Liver (tissue), 3 donors: ENCODE measurements at regions not wholly inside any gene's neighbourhood (a gene's known extent, or its start where the extent isn't known, plus 50 kb on each side); places are given as distances from the start of the nearest gene placed in this dataset.

ENCODE experiments used
- CTCF ChIP-seq: fragments of 150-350 bp; IDR thresholded peaks from 2 replicates; pipeline ENCODE4 v1.5.1; 2017; ENCODE audit warnings: improper control_type of control experiment, low read depth, low read length; ENCODE audit not compliant: missing input control
- EGR1 ChIP-seq, 2 donors: IDR thresholded peaks; 2 replicates each; pipeline ENCODE4 v1.6.1; 2016 to 2018; ENCODE audit warnings: antibody characterized with exemption in 2 of 2, low read depth in 2 of 2
- GABPA ChIP-seq, 2 donors: IDR thresholded peaks in 1 of 2; conservative IDR thresholded peaks in 1 of 2; 2 replicates each; pipeline ENCODE4 v1.6.1; 2016; ENCODE audit warnings: antibody characterized with exemption in 2 of 2, mild to moderate bottlenecking in 1 of 2, moderate library complexity in 1 of 2
- NR2F2 ChIP-seq: IDR thresholded peaks from 2 replicates; pipeline ENCODE4 v1.6.1; 2016; ENCODE audit warnings: antibody characterized with exemption
- RAD21 ChIP-seq, 2 donors: IDR thresholded peaks; 2 replicates each; pipeline ENCODE4 v1.6.1; 2016; ENCODE audit warnings: antibody characterized with exemption in 2 of 2, mild to moderate bottlenecking in 2 of 2
- TAF1 ChIP-seq: conservative IDR thresholded peaks from 2 replicates; pipeline ENCODE4 v1.6.1; 2016; ENCODE audit warnings: antibody characterized with exemption, mild to moderate bottlenecking
- YY1 ChIP-seq: IDR thresholded peaks from 2 replicates; pipeline ENCODE4 v1.6.1; 2016; ENCODE audit warnings: antibody characterized with exemption, mild to moderate bottlenecking
- ZBTB33 ChIP-seq: IDR thresholded peaks from 2 replicates; pipeline ENCODE4 v1.6.1; 2016; ENCODE audit warnings: antibody characterized with exemption
- TF ChIP-seq, protein P1 (sequence below): IDR thresholded peaks from 2 replicates; pipeline ENCODE4 v1.6.1; 2016; ENCODE audit warnings: antibody characterized with exemption, mild to moderate bottlenecking
- TF ChIP-seq, protein P2 (sequence below): IDR thresholded peaks from 2 replicates; pipeline ENCODE4 v1.6.1; 2016; ENCODE audit warnings: antibody characterized with exemption
- TF ChIP-seq, protein P3 (sequence below): IDR thresholded peaks from 2 replicates; pipeline ENCODE4 v1.6.1; 2016; ENCODE audit warnings: antibody characterized with exemption
- donor health status: healthy.
- donor health status: healthy.

GRCh38 chr6:44522871-44523270 is 135.4 kb downstream of the CDC5L start:
- TF ChIP-seq ZBTB33 = no peak
- no peak for TF ChIP-seq CTCF
- TF ChIP-seq, protein P1, sequence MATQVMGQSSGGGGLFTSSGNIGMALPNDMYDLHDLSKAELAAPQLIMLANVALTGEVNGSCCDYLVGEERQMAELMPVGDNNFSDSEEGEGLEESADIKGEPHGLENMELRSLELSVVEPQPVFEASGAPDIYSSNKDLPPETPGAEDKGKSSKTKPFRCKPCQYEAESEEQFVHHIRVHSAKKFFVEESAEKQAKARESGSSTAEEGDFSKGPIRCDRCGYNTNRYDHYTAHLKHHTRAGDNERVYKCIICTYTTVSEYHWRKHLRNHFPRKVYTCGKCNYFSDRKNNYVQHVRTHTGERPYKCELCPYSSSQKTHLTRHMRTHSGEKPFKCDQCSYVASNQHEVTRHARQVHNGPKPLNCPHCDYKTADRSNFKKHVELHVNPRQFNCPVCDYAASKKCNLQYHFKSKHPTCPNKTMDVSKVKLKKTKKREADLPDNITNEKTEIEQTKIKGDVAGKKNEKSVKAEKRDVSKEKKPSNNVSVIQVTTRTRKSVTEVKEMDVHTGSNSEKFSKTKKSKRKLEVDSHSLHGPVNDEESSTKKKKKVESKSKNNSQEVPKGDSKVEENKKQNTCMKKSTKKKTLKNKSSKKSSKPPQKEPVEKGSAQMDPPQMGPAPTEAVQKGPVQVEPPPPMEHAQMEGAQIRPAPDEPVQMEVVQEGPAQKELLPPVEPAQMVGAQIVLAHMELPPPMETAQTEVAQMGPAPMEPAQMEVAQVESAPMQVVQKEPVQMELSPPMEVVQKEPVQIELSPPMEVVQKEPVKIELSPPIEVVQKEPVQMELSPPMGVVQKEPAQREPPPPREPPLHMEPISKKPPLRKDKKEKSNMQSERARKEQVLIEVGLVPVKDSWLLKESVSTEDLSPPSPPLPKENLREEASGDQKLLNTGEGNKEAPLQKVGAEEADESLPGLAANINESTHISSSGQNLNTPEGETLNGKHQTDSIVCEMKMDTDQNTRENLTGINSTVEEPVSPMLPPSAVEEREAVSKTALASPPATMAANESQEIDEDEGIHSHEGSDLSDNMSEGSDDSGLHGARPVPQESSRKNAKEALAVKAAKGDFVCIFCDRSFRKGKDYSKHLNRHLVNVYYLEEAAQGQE = no peak
- TF ChIP-seq, protein P2, sequence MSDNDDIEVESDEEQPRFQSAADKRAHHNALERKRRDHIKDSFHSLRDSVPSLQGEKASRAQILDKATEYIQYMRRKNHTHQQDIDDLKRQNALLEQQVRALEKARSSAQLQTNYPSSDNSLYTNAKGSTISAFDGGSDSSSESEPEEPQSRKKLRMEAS = no peak
- no peak for TF ChIP-seq TAF1
- TF ChIP-seq YY1 = no peak
- TF ChIP-seq RAD21 (IDR thresholded peaks at IDR 0.05) = no peak
- TF ChIP-seq NR2F2 = no peak
- TF ChIP-seq GABPA (IDR thresholded peaks at IDR 0.05 in 1 of 2, conservative IDR thresholded peaks at IDR 0.05 in 1 of 2) = no peak
- TF ChIP-seq, protein P3, sequence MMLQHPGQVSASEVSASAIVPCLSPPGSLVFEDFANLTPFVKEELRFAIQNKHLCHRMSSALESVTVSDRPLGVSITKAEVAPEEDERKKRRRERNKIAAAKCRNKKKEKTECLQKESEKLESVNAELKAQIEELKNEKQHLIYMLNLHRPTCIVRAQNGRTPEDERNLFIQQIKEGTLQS = no peak
- TF ChIP-seq EGR1 (IDR thresholded peaks at IDR 0.05; ENCODE audit: low read depth in 2 of 2) = no peak
